Astrocyte (in vitro differentiated cells and primary cell): ENCODE measurements at regions not wholly inside any gene's neighbourhood (a gene's known extent, or its start where the extent isn't known, plus 50 kb on each side); places are given as distances from the start of the nearest gene placed in this dataset.

Source experiments
- DNase-seq: peaks from one replicate; pipeline ENCODE4 v3.0.0-alpha.2; 2010; ENCODE audit warnings: low read depth
- FAIRE-seq: peaks from 2 replicates; lab custom pipeline; 2011; peaks lifted over from hg19 to GRCh38; lab: Jason Lieb, UNC
- H2AFZ ChIP-seq: 2 replicates; pipeline ENCODE4 v1.6.0; 2012; ENCODE audit warnings: low read depth, low read length, inconsistent platforms
- H3K27ac ChIP-seq: 2 replicates; pipeline ENCODE4 v1.5.1; 2011; ENCODE audit warnings: low read depth, low read length, inconsistent platforms
- H3K27me3 ChIP-seq: 2 replicates; pipeline ENCODE4 v1.6.0; 2011; ENCODE audit warnings: low read length, inconsistent platforms; ENCODE audit not compliant: insufficient read depth
- H3K36me3 ChIP-seq: 2 replicates; pipeline ENCODE4 v1.5.1; 2011; ENCODE audit warnings: low read length, inconsistent platforms; ENCODE audit not compliant: insufficient read depth
- H3K4me1 ChIP-seq: 2 replicates; pipeline ENCODE4 v1.5.1; 2011; ENCODE audit warnings: low read length, inconsistent platforms; ENCODE audit not compliant: insufficient read depth
- H3K4me2 ChIP-seq: 2 replicates; pipeline ENCODE4 v1.6.0; 2012; ENCODE audit warnings: low read length, inconsistent platforms
- H3K4me3 ChIP-seq: 2 replicates; pipeline ENCODE4 v1.5.1; 2011; ENCODE audit warnings: low read depth, mild to moderate bottlenecking, low read length, inconsistent platforms; ENCODE audit not compliant: insufficient read depth
- H3K79me2 ChIP-seq: 2 replicates; pipeline ENCODE4 v1.6.0; 2012; ENCODE audit warnings: mild to moderate bottlenecking, low read length, inconsistent platforms; ENCODE audit not compliant: insufficient read depth
- H3K9ac ChIP-seq: 2 replicates; pipeline ENCODE4 v1.6.0; 2012; ENCODE audit warnings: mild to moderate bottlenecking, low read length, inconsistent platforms
- H3K9me3 ChIP-seq: 2 replicates; pipeline ENCODE4 v1.5.1; 2012; ENCODE audit warnings: low read depth, mild to moderate bottlenecking, low read length, inconsistent platforms; ENCODE audit not compliant: insufficient read depth
- H4K20me1 ChIP-seq: 2 replicates; pipeline ENCODE4 v1.6.0; 2012; ENCODE audit warnings: low read length, inconsistent platforms; ENCODE audit not compliant: insufficient read depth
- H3K27ac Mint-ChIP-seq: one replicate; pipeline ENCODE4 v1.8.0; 2021; ENCODE audit warnings: mild to moderate bottlenecking, mixed read lengths; ENCODE audit not compliant: unreplicated experiment
- H3K27me3 Mint-ChIP-seq: one replicate; pipeline ENCODE4 v1.8.0; 2021; ENCODE audit warnings: low read depth, mixed read lengths; ENCODE audit not compliant: unreplicated experiment
- H3K36me3 Mint-ChIP-seq: one replicate; pipeline ENCODE4 v1.8.0; 2021; ENCODE audit warnings: low read depth, mixed read lengths; ENCODE audit not compliant: unreplicated experiment
- H3K4me1 Mint-ChIP-seq: one replicate; pipeline ENCODE4 v1.8.0; 2021; ENCODE audit warnings: low read depth, mixed read lengths; ENCODE audit not compliant: unreplicated experiment
- H3K4me3 Mint-ChIP-seq: one replicate; pipeline ENCODE4 v1.8.0; 2021; ENCODE audit warnings: mild to moderate bottlenecking, moderate library complexity, mixed read lengths; ENCODE audit not compliant: unreplicated experiment
- H3K9me3 Mint-ChIP-seq: one replicate; pipeline ENCODE4 v1.8.0; 2021; ENCODE audit warnings: mild to moderate bottlenecking, mixed read lengths; ENCODE audit not compliant: unreplicated experiment
- CTCF ChIP-seq: IDR thresholded peaks from 2 replicates; pipeline ENCODE4 v1.5.1; 2011; ENCODE audit warnings: low read depth, mild to moderate bottlenecking, inconsistent platforms, low read length, moderate library complexity; ENCODE audit not compliant: insufficient read depth
- EZH2 ChIP-seq: IDR thresholded peaks from 2 replicates; pipeline ENCODE4 v1.6.1; 2012; ENCODE audit warnings: mild to moderate bottlenecking, low read length, inconsistent platforms; ENCODE audit not compliant: insufficient read depth

GRCh38 chr17:79349506-79350400, 261.1 kb downstream of the RBFOX3 start:
- H3K4me3 Mint-ChIP-seq: no peak overlapping the region
- H3K9me3 ChIP-seq: no peaks in the 10 kb centered on the region
- FAIRE-seq (no peak), DNase-seq (no peak)
- H3K36me3 ChIP-seq: no peaks in the 10 kb centered on the region
- H3K4me2 ChIP-seq: no peak overlapping the region
- no peak for TF ChIP-seq CTCF
- TF ChIP-seq EZH2: no peak
- H3K36me3 Mint-ChIP-seq: no peaks in the 10 kb centered on the region
- H3K27ac ChIP-seq: no peak overlapping the region
- no peak overlapping the region for H3K9ac ChIP-seq
- peaks cover 73% of the 10 kb centered on the region for H3K27me3 Mint-ChIP-seq
- no peaks in the 10 kb centered on the region for H3K4me1 ChIP-seq
- no peak overlapping the region for H3K4me3 ChIP-seq
- H3K9me3 Mint-ChIP-seq: peaks cover 4% of the 10 kb centered on the region
- no peaks in the 10 kb centered on the region for H3K4me1 Mint-ChIP-seq
- H2AFZ ChIP-seq: no peak overlapping the region
- H4K20me1 ChIP-seq: no peaks in the 10 kb centered on the region
- H3K27ac Mint-ChIP-seq: no peak overlapping the region
- no peaks in the 10 kb centered on the region for H3K79me2 ChIP-seq
- H3K27me3 ChIP-seq: no peaks in the 10 kb centered on the region

- Mint-ChIP-seq H3K27ac (no peak overlapping the region), H3K4me3 (no peak overlapping the region), H3K4me1 (peaks cover 9% of the 10 kb centered on the region), H3K36me3 (no peaks in the 10 kb centered on the region), H3K9me3 (peaks cover 9% of the 10 kb centered on the region), H3K27me3 (peaks cover 37% of the 10 kb centered on the region)
- Histone ChIP-seq H3K79me2 (no peaks in the 10 kb centered on the region), H3K4me3 (no peak overlapping the region), H3K4me1 (no peaks in the 10 kb centered on the region), H2AFZ (no peak overlapping the region), H3K4me2 (no peak overlapping the region), H3K9ac (no peak overlapping the region), H3K9me3 (no peaks in the 10 kb centered on the region), H3K36me3 (no peaks in the 10 kb centered on the region), H3K27ac (no peak overlapping the region), H4K20me1 (no peaks in the 10 kb centered on the region), H3K27me3 (no peaks in the 10 kb centered on the region)
- DNase-seq (no peak), FAIRE-seq (no peak)
- TF ChIP-seq EZH2 (no peak), CTCF (no peak)
These were observed 267.8 kb downstream of the ENGASE start for GRCh38 chr17:79342376-79342775.

GRCh38 chr17:79341816-79342215, 267.2 kb downstream of the ENGASE start:
- H3K79me2 ChIP-seq: no peaks in the 10 kb centered on the region
- H3K4me1 ChIP-seq: no peaks in the 10 kb centered on the region
- H3K36me3 ChIP-seq: no peaks in the 10 kb centered on the region
- no peak overlapping the region for H3K9ac ChIP-seq
- no peaks in the 10 kb centered on the region for H3K27me3 ChIP-seq
- H2AFZ ChIP-seq: no peak overlapping the region
- Mint-ChIP-seq H3K36me3 (no peaks in the 10 kb centered on the region), H3K4me3 (no peak overlapping the region), H3K4me1 (peaks cover 9% of the 10 kb centered on the region), H3K27ac (no peak overlapping the region), H3K9me3 (peaks cover 9% of the 10 kb centered on the region), H3K27me3 (peaks cover 37% of the 10 kb centered on the region)
- no peaks in the 10 kb centered on the region for H3K9me3 ChIP-seq
- FAIRE-seq (no peak), DNase-seq (no peak)
- H3K27ac ChIP-seq: no peak overlapping the region
- no peak overlapping the region for H3K4me2 ChIP-seq
- H4K20me1 ChIP-seq: no peaks in the 10 kb centered on the region
- no peak overlapping the region for H3K4me3 ChIP-seq
- TF ChIP-seq CTCF (no peak), EZH2 (no peak)
